Liver (tissue), 8 donors: ENCODE measurements at regions not wholly inside any gene's neighbourhood (a gene's known extent, or its start where the extent isn't known, plus 50 kb on each side); places are given as distances from the start of the nearest gene placed in this dataset.

Experiments used
- DNase-seq: peaks from one replicate; pipeline ENCODE4 v3.0.0-alpha.2; 2017; ENCODE audit warnings: low spot score
- H3K27ac ChIP-seq, 2 donors: one replicate each; pipeline ENCODE4 v1.7.0; 2013; ENCODE audit warnings: inconsistent platforms in 2 of 2, low read length in 2 of 2, control low read depth in 1 of 2, low read depth in 1 of 2, mild to moderate bottlenecking in 1 of 2
- H3K27me3 ChIP-seq, 4 donors: one replicate each; pipeline versions ENCODE4 v1.6.1 to v1.7.0; 2013; ENCODE audit warnings: low read length in 3 of 4, inconsistent platforms in 1 of 4, mild to moderate bottlenecking in 1 of 4, moderate library complexity in 1 of 4; ENCODE audit not compliant: control insufficient read depth in 4 of 4, insufficient read depth in 4 of 4
- H3K36me3 ChIP-seq, 4 donors: one replicate each; pipeline versions ENCODE4 v1.6.1 to v1.7.0; 2013; ENCODE audit warnings: low read length in 3 of 4, mild to moderate bottlenecking in 3 of 4, low read depth in 1 of 4, moderate library complexity in 1 of 4; ENCODE audit not compliant: control insufficient read depth in 4 of 4, insufficient read depth in 3 of 4
- H3K4me1 ChIP-seq, 4 donors: one replicate each; pipeline versions ENCODE4 v1.6.1 to v1.7.0; 2013; ENCODE audit warnings: low read length in 3 of 4, mild to moderate bottlenecking in 3 of 4, moderate library complexity in 1 of 4; ENCODE audit not compliant: control insufficient read depth in 4 of 4, insufficient read depth in 4 of 4
- H3K4me3 ChIP-seq, 3 donors: one replicate each; pipeline versions ENCODE4 v1.6.1 to v1.7.0; 2013; ENCODE audit warnings: low read length in 3 of 3, control low read depth in 1 of 3, low read depth in 1 of 3, mild to moderate bottlenecking in 1 of 3
- H3K9ac ChIP-seq, 2 donors: one replicate each; pipeline ENCODE4 v1.7.0; 2013; ENCODE audit warnings: low read length in 2 of 2, mild to moderate bottlenecking in 2 of 2, moderate library complexity in 2 of 2, control low read depth in 1 of 2, low read depth in 1 of 2
- H3K9me3 ChIP-seq, 4 donors: one replicate each; pipeline versions ENCODE4 v1.6.1 to v1.7.0; 2013; ENCODE audit warnings: low read length in 3 of 4; ENCODE audit not compliant: control insufficient read depth in 4 of 4
- ATF3 ChIP-seq: IDR thresholded peaks from 2 replicates; pipeline ENCODE4 v1.6.1; 2016; ENCODE audit warnings: antibody characterized with exemption
- CTCF ChIP-seq: fragments of 150-350 bp; IDR thresholded peaks from 2 replicates; pipeline ENCODE4 v1.5.1; 2017; ENCODE audit warnings: improper control_type of control experiment, low read depth, low read length; ENCODE audit not compliant: missing input control
- EGR1 ChIP-seq, 2 donors: IDR thresholded peaks; 2 replicates each; pipeline ENCODE4 v1.6.1; 2016 to 2018; ENCODE audit warnings: antibody characterized with exemption in 2 of 2, low read depth in 2 of 2
- FOXA1 ChIP-seq: IDR thresholded peaks from 2 replicates; pipeline ENCODE4 v1.6.1; 2016; ENCODE audit warnings: antibody characterized with exemption
- FOXA2 ChIP-seq: IDR thresholded peaks from 2 replicates; pipeline ENCODE4 v1.6.1; 2016; ENCODE audit warnings: antibody characterized with exemption
- GABPA ChIP-seq, 2 donors: IDR thresholded peaks in 1 of 2; conservative IDR thresholded peaks in 1 of 2; 2 replicates each; pipeline ENCODE4 v1.6.1; 2016; ENCODE audit warnings: antibody characterized with exemption in 2 of 2, mild to moderate bottlenecking in 1 of 2, moderate library complexity in 1 of 2
- HNF4A ChIP-seq, 2 donors: conservative IDR thresholded peaks; 2 replicates each; pipeline ENCODE4 v1.6.1; 2016; ENCODE audit warnings: antibody characterized with exemption in 2 of 2, mild to moderate bottlenecking in 2 of 2
- HNF4G ChIP-seq: IDR thresholded peaks from 2 replicates; pipeline ENCODE4 v1.6.1; 2016; ENCODE audit warnings: antibody characterized with exemption
- MAX ChIP-seq: IDR thresholded peaks from 2 replicates; pipeline ENCODE4 v1.6.1; 2016; ENCODE audit warnings: antibody characterized with exemption
- NR2F2 ChIP-seq: IDR thresholded peaks from 2 replicates; pipeline ENCODE4 v1.6.1; 2016; ENCODE audit warnings: antibody characterized with exemption
- REST ChIP-seq: IDR thresholded peaks from 2 replicates; pipeline ENCODE4 v1.6.1; 2016; ENCODE audit warnings: antibody characterized with exemption, mild to moderate bottlenecking
- RXRA ChIP-seq, 2 donors: IDR thresholded peaks; 2 replicates each; pipeline ENCODE4 v1.6.1; 2017 to 2018; ENCODE audit warnings: antibody characterized with exemption in 2 of 2, mild to moderate bottlenecking in 1 of 2
- SP1 ChIP-seq: IDR thresholded peaks from 2 replicates; pipeline ENCODE4 v1.6.1; 2018; ENCODE audit warnings: antibody characterized with exemption, mild to moderate bottlenecking
- TAF1 ChIP-seq: conservative IDR thresholded peaks from 2 replicates; pipeline ENCODE4 v1.6.1; 2016; ENCODE audit warnings: antibody characterized with exemption, mild to moderate bottlenecking
- YY1 ChIP-seq: IDR thresholded peaks from 2 replicates; pipeline ENCODE4 v1.6.1; 2016; ENCODE audit warnings: antibody characterized with exemption, mild to moderate bottlenecking
- ZBTB33 ChIP-seq: IDR thresholded peaks from 2 replicates; pipeline ENCODE4 v1.6.1; 2016; ENCODE audit warnings: antibody characterized with exemption
- WGBS: extraction: QIAGEN DNeasy Blood & Tissue Kit; methylation state at CpG from one replicate; pipeline ENCODE4 v1.1.7; 2013; 5-methylcytosine and 5-hydroxymethylcytosine counted together
- donor health status: healthy.
- donor health status: healthy.
- donor health status: healthy.
- donor health status: healthy.
- donor health status: healthy.

- H3K27ac ChIP-seq, result no peak overlapping the region
- 76% methylated on average over 3 of the region's 3 CpGs for WGBS
- H3K4me3 ChIP-seq, result no peak overlapping the region
- no peak for TF ChIP-seq RXRA (IDR thresholded peaks at IDR 0.05)
- no peak for TF ChIP-seq ZBTB33
- TF ChIP-seq ATF3, result no peak
- no peak for TF ChIP-seq HNF4A (conservative IDR thresholded peaks at IDR 0.05)
- TF ChIP-seq TAF1, result no peak
- no peak for TF ChIP-seq CTCF
- TF ChIP-seq FOXA1, result no peak
- TF ChIP-seq EGR1 (IDR thresholded peaks at IDR 0.05; ENCODE audit: low read depth in 2 of 2), result no peak
- TF ChIP-seq GABPA (IDR thresholded peaks at IDR 0.05 in 1 of 2, conservative IDR thresholded peaks at IDR 0.05 in 1 of 2), result no peak
- no peak for TF ChIP-seq MAX
- TF ChIP-seq NR2F2, result no peak
- no peak for TF ChIP-seq HNF4G
- no peak for TF ChIP-seq REST
- no peak for TF ChIP-seq SP1
- no peak for TF ChIP-seq FOXA2
- H3K4me1 ChIP-seq, result no peaks in the 10 kb centered on the region
- no peak overlapping the region for H3K9ac ChIP-seq
- H3K27me3 ChIP-seq, result no peaks in the 10 kb centered on the region
- no peaks in the 10 kb centered on the region for H3K36me3 ChIP-seq
- DNase-seq, result no peak
- no peaks in the 10 kb centered on the region for H3K9me3 ChIP-seq
Measured at GRCh38 chr9:87306006-87306405, 191.7 kb upstream of the DAPK1 start.

GRCh38 chr9:87307848-87308247 is 189.8 kb upstream of the DAPK1 start:
- TF ChIP-seq ZBTB33 (no peak), EGR1 (IDR thresholded peaks at IDR 0.05; ENCODE audit: low read depth in 2 of 2) (no peak), YY1 (no peak)
- Histone ChIP-seq H3K36me3 (no peaks in the 10 kb centered on the region), H3K9ac (no peak overlapping the region), H3K9me3 (no peaks in the 10 kb centered on the region), H3K27me3 (no peaks in the 10 kb centered on the region), H3K4me3 (no peak overlapping the region), H3K4me1 (no peaks in the 10 kb centered on the region), H3K27ac (no peak overlapping the region)
- WGBS, result 59% methylated on average over 5 of the region's 5 CpGs
- DNase-seq, result no peak
